HepG2 (cell line): ENCODE measurements at regions not wholly inside any gene's neighbourhood (a gene's known extent, or its start where the extent isn't known, plus 50 kb on each side); places are given as distances from the start of the nearest gene placed in this dataset.

Source experiments
- ATAC-seq: fragments of 200-7000 bp; cut with Tn5 transposase; 3 replicates; pipeline ENCODE4 v1.9.1; 2020; ENCODE audit warnings: mild to moderate bottlenecking, moderate library complexity
- BruUV-seq: library from RNA; stranded (reverse); fragments of 400-500 nt; replicated peaks from 2 replicates; lab custom pipeline; 2021; lab: Mats Ljungman, UMichigan
- CTCF ChIA-PET: fragments of 300-600 bp; formaldehyde crosslinking; extraction: SDS; loops from one replicate; lab custom pipeline; 2021; ENCODE audit warnings: low total read pairs, inconsistent platforms, low intra/inter-chr PET ratio; lab: Yijun Ruan, JAX
- POLR2A ChIA-PET: fragments of 350-600 bp; sonication (Branson Sonifier 250); formaldehyde crosslinking; loops from one replicate; lab custom pipeline; 2020; ENCODE audit warnings: antibody characterized with exemption, inconsistent platforms; lab: Yijun Ruan, JAX
- DNase-seq: peaks from one replicate; pipeline ENCODE4 v3.0.0-alpha.2; 2015; ENCODE audit warnings: low spot score
- FAIRE-seq: peaks from 3 replicates; lab custom pipeline; 2011; peaks lifted over from hg19 to GRCh38; lab: Jason Lieb, UNC
- H2AFZ ChIP-seq: one replicate; pipeline ENCODE4 v1.6.1; 2011; ENCODE audit warnings: low read length, inconsistent platforms
- H3K27ac ChIP-seq: fragments of 300-600 bp; 3 replicates; pipeline ENCODE4 v1.8.0; 2011; ENCODE audit warnings: mixed run types, mild to moderate bottlenecking, mixed read lengths, low read length, inconsistent platforms; ENCODE audit not compliant: insufficient read depth; ENCODE audit errors: extremely low read length
- H3K27me3 ChIP-seq, 2 experiments: fragments of 200-600 bp in 1 of 2; 2 replicates in 1 of 2; 3 replicates in 1 of 2; pipeline versions ENCODE4 v1.6.0 to v1.8.0; 2011; ENCODE audit warnings: low read length in 2 of 2, mild to moderate bottlenecking in 2 of 2, moderate library complexity in 2 of 2, inconsistent platforms in 1 of 2; ENCODE audit not compliant: insufficient read depth in 2 of 2, control insufficient read depth in 1 of 2
- H3K36me3 ChIP-seq, 2 experiments: fragments of 200-600 bp in 1 of 2; replicated peaks in 1 of 2; 2 replicates in 1 of 2; 3 replicates in 1 of 2; pipeline versions ENCODE4 v1.5.1 to v1.8.0; 2011; ENCODE audit warnings: low read length in 2 of 2, inconsistent platforms in 1 of 2; ENCODE audit not compliant: insufficient read depth in 2 of 2, control insufficient read depth in 1 of 2
- H3K4me1 ChIP-seq: 2 replicates; pipeline ENCODE4 v1.5.1; 2012; ENCODE audit warnings: low read length, inconsistent platforms; ENCODE audit not compliant: insufficient read depth
- H3K4me2 ChIP-seq: 2 replicates; pipeline ENCODE4 v1.6.0; 2011; ENCODE audit warnings: low read depth, low read length, inconsistent platforms
- H3K4me3 ChIP-seq, 3 experiments: fragments of 200-600 bp in 1 of 3; sonication (generic), shearing (Covaris generic) in 1 of 3; replicated peaks in 1 of 3; 2 replicates each; pipeline ENCODE4 v1.5.1; 2011 to 2016; ENCODE audit warnings: low read length in 3 of 3, inconsistent platforms in 2 of 3, low read depth in 2 of 3, mild to moderate bottlenecking in 2 of 3, control low read depth in 1 of 3, mixed read lengths in 1 of 3; ENCODE audit not compliant: insufficient read depth in 1 of 3
- H3K79me2 ChIP-seq: one replicate; pipeline ENCODE4 v1.6.1; 2011; ENCODE audit warnings: low read length, inconsistent platforms; ENCODE audit not compliant: insufficient read depth
- H3K9ac ChIP-seq: 2 replicates; pipeline ENCODE4 v1.6.0; 2011; ENCODE audit warnings: mild to moderate bottlenecking, low read depth, low read length, inconsistent platforms; ENCODE audit not compliant: insufficient read depth
- H3K9me3 ChIP-seq: 2 replicates; pipeline ENCODE4 v1.5.1; 2012; ENCODE audit warnings: mild to moderate bottlenecking, low read length
- H4K20me1 ChIP-seq: 2 replicates; pipeline ENCODE4 v1.6.0; 2011; ENCODE audit warnings: inconsistent platforms, mild to moderate bottlenecking, low read length, moderate library complexity; ENCODE audit not compliant: insufficient read depth
- FOXC1 ChIP-seq: sonication (generic); formaldehyde crosslinking; IDR thresholded peaks from 2 replicates; pipeline ENCODE4 v1.8.0; 2022; ENCODE audit warnings: mild to moderate bottlenecking, missing genetic modification reagents, borderline replicate concordance
- FOXM1 ChIP-seq: sonication (generic); formaldehyde crosslinking; IDR thresholded peaks from 2 replicates; pipeline ENCODE4 v1.5.0; 2020; ENCODE audit warnings: missing genetic modification reagents
- GMEB1 ChIP-seq: sonication (generic); formaldehyde crosslinking; IDR thresholded peaks from 2 replicates; pipeline ENCODE4 v1.5.1; 2020; ENCODE audit warnings: missing genetic modification reagents, mild to moderate bottlenecking, borderline replicate concordance
- HNF4G ChIP-seq, 2 experiments: sonication (generic) in 1 of 2; formaldehyde crosslinking in 1 of 2; IDR thresholded peaks; 2 replicates each; pipeline versions ENCODE4 v1.4.0 to v1.6.1; 2011 to 2020; ENCODE audit warnings: borderline replicate concordance in 2 of 2, low read depth in 2 of 2, mild to moderate bottlenecking in 2 of 2, low read length in 1 of 2, missing genetic modification reagents in 1 of 2, moderate library complexity in 1 of 2
- NRL ChIP-seq: sonication (generic); formaldehyde crosslinking; IDR thresholded peaks from 2 replicates; pipeline ENCODE4 v1.5.0; 2020; ENCODE audit warnings: missing genetic modification reagents, mild to moderate bottlenecking, moderate library complexity, borderline replicate concordance
- RBFOX2 ChIP-seq: fragments of 200-400 bp; formaldehyde crosslinking; IDR thresholded peaks from 2 replicates; pipeline ENCODE4 v1.6.1; 2017; ENCODE audit warnings: low read depth, mild to moderate bottlenecking, low read length
- SNRNP70 ChIP-seq: fragments of 200-400 bp; formaldehyde crosslinking; IDR thresholded peaks from 2 replicates; pipeline ENCODE4 v1.6.1; 2017; ENCODE audit warnings: mild to moderate bottlenecking, low read depth, low read length, moderate library complexity
- ZFP90 ChIP-seq: sonication (generic); formaldehyde crosslinking; IDR thresholded peaks from 2 replicates; pipeline ENCODE4 v1.8.0; 2022; ENCODE audit warnings: missing genetic modification reagents, mild to moderate bottlenecking, inconsistent platforms, borderline replicate concordance
- ZNF496 ChIP-seq: sonication (generic); formaldehyde crosslinking; IDR thresholded peaks from 2 replicates; pipeline ENCODE4 v1.8.1; 2023; ENCODE audit warnings: mild to moderate bottlenecking, moderate library complexity, missing genetic modification reagents; ENCODE audit not compliant: insufficient replicate concordance
- ZNF589 ChIP-seq: sonication (generic); formaldehyde crosslinking; conservative IDR thresholded peaks from 2 replicates; pipeline ENCODE4 v1.8.0; 2022; ENCODE audit warnings: mild to moderate bottlenecking, moderate library complexity, missing genetic modification reagents
- ZNF724P ChIP-seq: sonication (generic); formaldehyde crosslinking; IDR thresholded peaks from 2 replicates; pipeline ENCODE4 v1.8.0; 2022; ENCODE audit warnings: missing genetic modification reagents, borderline replicate concordance
- WGBS: methylation state at CpG from one replicate; pipeline ENCODE4 v1.1.6; 2017; ENCODE audit warnings: low lambda C conversion rate; 5-methylcytosine and 5-hydroxymethylcytosine counted together
- in situ Hi-C: cut with HindIII; loops from 2 replicates; pipeline ENCODE4 v1.10.0; 2017; ENCODE audit warnings: low pct_unique_long_range_greater_than_20kb; ENCODE audit not compliant: extremely low pct_ligation_motif_present
- intact Hi-C: fragments of 100-400 bp; cut with micrococcal nuclease; formaldehyde crosslinking; loops from one replicate; pipeline ENCODE4 v1.10.0; 2022; ENCODE audit not compliant: unreplicated experiment

DNA sequence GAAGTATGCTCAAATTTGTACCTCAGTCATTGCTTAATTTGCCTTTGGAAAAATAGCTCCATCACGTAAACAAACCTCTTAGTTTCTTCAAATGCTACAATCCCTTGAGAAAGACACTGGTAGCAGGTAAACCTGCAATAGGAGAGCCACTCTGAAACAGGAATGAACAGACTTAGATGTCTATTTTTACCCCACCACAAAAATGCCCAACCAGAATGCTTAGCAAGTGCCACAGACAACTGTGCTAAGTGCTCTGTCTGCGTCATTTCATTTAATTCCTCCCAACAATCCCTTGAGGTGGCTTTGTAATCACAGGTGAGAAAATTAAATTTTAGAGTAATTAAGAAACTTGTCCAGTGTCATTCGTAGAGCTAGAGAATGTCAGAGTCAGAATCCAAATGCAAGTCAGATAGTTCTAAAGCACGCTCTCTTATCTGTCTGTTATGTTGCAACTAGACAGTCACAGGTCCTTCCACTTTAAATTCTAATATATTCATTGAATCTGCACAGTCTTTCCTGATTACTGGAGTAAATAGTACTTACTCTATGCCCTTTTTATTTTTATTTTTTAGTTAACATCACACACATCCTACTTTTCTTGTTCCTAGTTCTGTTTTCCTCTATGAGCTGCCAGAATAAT is 89.0 kb upstream of the GRIA4 start:
- BruUV-seq: no TSS peak
- no peaks in the 10 kb centered on the region for H3K79me2 ChIP-seq
- no peaks in the 10 kb centered on the region for H3K9me3 ChIP-seq
- H3K36me3 ChIP-seq: no peaks in the 10 kb centered on the region
- H3K4me2 ChIP-seq: no peak overlapping the region
- no peak overlapping the region for H3K9ac ChIP-seq
- 4% methylated on average over 4 of the region's 4 CpGs for WGBS
- POLR2A ChIA-PET: no interaction called here
- no peak for ATAC-seq
- intact Hi-C loops: no loop called here
- DNase-seq: no peak
- H4K20me1 ChIP-seq: no peaks in the 10 kb centered on the region
- H3K27me3 ChIP-seq: no peaks in the 10 kb centered on the region
- CTCF ChIA-PET: no interaction called here
- H3K27ac ChIP-seq: no peak overlapping the region
- H3K4me3 ChIP-seq: no peak overlapping the region
- H3K4me1 ChIP-seq: no peaks in the 10 kb centered on the region
- in situ Hi-C loops: no loop called here
- no peak overlapping the region for H2AFZ ChIP-seq
- no peak for FAIRE-seq
- TF ChIP-seq SNRNP70 (no peak), HNF4G (IDR thresholded peaks at IDR 0.05; ENCODE audit: borderline replicate concordance, low read depth, low read length) (no peak), HNF4G (CRISPR knock-in tag; IDR thresholded peaks at IDR 0.05; ENCODE audit: borderline replicate concordance, low read depth) (no peak), ZNF724P (CRISPR knock-in tag) (no peak), FOXC1 (CRISPR knock-in tag) (no peak), FOXM1 (CRISPR knock-in tag) (no peak), ZNF589 (CRISPR knock-in tag) (no peak), GMEB1 (CRISPR knock-in tag) (no peak), ZNF496 (CRISPR knock-in tag) (no peak), NRL (CRISPR knock-in tag) (no peak), RBFOX2 (no peak), ZFP90 (CRISPR knock-in tag) (no peak)
